ENCODE measurements at regions not wholly inside any gene's neighbourhood (a gene's known extent, or its start where the extent isn't known, plus 50 kb on each side); places are given as distances from the start of the nearest gene placed in this dataset.

DNA sequence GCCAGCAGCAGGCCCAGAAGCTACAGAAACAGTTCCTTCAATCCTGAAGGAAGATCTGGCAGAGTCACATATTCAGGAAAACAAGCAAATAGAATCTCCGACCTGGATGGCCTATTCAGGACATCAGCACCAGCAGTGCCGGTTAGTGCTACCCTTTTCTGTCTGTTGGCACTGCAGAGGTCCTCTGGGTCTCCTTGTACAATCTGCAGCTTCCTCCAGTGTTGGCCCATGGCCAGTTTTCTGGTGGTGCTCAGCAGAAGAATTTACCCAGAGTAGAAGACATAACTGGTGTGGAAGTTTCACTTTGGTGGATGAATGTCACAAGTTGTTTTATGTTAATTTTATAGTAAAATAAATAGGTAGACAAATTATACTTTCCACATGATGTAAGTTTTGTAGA, 498.1 kb downstream of the COG6 start:
- TF ChIP-seq, protein P1, sequence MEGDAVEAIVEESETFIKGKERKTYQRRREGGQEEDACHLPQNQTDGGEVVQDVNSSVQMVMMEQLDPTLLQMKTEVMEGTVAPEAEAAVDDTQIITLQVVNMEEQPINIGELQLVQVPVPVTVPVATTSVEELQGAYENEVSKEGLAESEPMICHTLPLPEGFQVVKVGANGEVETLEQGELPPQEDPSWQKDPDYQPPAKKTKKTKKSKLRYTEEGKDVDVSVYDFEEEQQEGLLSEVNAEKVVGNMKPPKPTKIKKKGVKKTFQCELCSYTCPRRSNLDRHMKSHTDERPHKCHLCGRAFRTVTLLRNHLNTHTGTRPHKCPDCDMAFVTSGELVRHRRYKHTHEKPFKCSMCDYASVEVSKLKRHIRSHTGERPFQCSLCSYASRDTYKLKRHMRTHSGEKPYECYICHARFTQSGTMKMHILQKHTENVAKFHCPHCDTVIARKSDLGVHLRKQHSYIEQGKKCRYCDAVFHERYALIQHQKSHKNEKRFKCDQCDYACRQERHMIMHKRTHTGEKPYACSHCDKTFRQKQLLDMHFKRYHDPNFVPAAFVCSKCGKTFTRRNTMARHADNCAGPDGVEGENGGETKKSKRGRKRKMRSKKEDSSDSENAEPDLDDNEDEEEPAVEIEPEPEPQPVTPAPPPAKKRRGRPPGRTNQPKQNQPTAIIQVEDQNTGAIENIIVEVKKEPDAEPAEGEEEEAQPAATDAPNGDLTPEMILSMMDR (IDR thresholded peaks at IDR 0.05; ENCODE audit: insufficient read depth, low read length, poor library complexity, severe bottlenecking): no peak
- no peak for TF ChIP-seq EZH2phosphoT487 (conservative IDR thresholded peaks at IDR 0.05; ENCODE audit: low read length)

All from SU-DHL-6 (cell line).